ENCODE measurements at regions not wholly inside any gene's neighbourhood (a gene's known extent, or its start where the extent isn't known, plus 50 kb on each side); places are given as distances from the start of the nearest gene placed in this dataset.

DNA sequence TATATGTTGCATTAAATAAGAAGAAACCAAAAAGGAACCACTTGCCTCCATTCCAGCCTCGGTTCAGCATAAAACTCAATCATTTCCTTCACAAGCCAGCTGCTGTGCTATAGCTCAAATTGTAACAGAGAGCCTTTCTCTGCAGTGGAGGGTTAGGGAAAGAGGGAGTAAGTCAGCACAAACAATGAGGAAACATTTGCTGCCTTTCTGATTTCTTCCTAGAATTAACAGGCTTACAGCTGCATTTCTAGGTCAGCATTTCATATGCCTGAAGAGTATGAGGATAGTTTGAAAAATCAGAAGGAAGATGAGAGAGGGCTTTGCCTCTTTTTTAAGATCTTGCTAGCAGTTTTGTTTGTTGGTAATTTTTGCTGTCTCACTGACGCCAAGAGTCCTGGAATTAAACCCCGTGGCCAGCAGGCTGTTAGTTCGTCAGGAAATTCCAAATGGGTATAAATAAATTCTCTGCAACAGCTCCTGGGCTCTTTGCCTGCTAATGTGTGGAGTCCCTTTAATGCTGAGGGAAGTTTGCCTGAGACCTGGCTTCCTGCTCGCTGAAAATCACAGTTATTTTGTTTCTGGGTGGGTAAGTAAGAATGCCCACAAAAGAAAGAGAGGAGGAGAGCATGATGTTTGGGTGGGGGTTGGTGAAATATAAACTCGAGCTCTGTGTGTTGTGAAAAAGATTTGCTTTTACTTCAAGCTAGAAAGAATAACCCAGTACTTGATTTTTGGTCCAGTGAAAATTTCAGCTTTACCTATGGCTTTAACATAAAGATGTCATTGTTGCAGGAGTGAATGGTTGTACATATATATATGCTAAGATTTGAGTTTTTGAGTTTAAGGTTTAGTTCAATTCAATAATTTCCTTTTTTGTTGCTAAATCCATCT, 148.1 kb upstream of the DMRT1 start:
- no peak for DNase-seq (ENCODE audit: low read depth)

DNA sequence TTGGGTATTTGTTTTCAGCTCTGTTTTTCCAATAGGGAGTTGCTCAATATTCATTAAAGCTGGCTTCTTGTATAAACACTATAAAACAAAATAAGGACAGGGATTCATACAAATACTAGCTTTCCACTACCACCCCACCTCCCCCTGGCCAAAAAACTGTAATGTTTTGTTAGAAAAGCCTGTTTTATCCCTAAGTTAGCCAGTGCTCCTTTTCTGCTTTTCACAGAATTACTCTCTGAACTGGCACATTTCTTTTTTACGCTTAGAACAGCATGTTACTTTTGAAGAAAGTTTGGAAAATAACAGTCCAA, 147.4 kb upstream of the DMRT1 start:
- DNase-seq (ENCODE audit: low read depth): no peak

DNA sequence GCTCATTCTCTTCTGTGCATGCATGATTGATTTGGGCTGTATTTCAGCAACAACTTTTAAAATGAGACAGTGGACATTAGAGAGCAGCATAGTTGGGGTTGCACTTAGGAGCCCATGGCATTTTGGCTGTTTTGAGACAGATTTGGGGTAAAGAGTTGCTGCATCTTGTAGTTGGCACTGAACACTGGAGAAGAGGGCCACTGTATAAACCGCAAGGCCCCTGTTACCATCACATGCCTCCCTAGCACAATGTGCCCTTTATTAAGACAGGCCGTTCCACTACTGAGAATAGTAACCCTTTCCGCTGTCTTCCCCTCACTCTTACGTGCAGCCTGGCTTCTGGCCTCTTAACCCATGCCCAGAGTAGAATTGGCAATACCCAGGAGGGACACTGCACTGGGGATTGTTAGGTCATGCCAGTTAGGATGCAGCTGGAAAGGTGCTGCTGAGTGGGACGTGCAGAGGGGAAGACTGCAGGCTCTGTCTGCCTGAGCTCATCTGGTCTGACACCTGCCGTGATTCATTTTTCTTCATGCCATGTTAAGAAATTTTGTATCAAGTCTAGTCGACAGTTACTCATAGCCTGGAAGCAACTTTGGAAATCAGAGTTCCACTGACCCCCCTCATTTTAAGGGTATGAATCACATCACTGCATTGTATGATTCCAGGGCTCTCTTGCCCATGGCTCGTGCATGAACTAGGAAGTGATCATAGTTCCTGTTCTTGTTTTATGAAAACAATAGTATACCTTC, 146.9 kb upstream of the DMRT1 start:
- no peak for DNase-seq (ENCODE audit: low read depth)

DNA sequence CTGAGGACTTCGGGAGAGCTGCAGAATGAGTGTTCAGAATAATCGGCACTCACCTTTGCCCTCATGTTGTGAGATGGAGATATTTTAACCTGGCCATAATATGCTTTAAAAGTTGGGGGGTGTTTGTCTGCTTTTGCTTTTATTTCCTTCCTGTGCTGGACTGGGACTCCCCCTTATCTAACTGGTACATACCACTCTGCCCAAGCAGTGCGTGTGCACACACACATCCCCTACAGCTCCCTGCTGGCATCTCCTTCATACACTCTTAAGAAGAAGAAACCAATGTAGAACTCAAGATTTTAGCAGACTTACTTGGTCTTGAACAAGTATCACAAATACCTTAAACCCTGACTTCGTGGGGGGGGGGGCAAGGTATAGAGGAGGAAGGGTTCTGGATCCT, 146.2 kb upstream of the DMRT1 start:
- no peak for DNase-seq (ENCODE audit: low read depth)

DNA sequence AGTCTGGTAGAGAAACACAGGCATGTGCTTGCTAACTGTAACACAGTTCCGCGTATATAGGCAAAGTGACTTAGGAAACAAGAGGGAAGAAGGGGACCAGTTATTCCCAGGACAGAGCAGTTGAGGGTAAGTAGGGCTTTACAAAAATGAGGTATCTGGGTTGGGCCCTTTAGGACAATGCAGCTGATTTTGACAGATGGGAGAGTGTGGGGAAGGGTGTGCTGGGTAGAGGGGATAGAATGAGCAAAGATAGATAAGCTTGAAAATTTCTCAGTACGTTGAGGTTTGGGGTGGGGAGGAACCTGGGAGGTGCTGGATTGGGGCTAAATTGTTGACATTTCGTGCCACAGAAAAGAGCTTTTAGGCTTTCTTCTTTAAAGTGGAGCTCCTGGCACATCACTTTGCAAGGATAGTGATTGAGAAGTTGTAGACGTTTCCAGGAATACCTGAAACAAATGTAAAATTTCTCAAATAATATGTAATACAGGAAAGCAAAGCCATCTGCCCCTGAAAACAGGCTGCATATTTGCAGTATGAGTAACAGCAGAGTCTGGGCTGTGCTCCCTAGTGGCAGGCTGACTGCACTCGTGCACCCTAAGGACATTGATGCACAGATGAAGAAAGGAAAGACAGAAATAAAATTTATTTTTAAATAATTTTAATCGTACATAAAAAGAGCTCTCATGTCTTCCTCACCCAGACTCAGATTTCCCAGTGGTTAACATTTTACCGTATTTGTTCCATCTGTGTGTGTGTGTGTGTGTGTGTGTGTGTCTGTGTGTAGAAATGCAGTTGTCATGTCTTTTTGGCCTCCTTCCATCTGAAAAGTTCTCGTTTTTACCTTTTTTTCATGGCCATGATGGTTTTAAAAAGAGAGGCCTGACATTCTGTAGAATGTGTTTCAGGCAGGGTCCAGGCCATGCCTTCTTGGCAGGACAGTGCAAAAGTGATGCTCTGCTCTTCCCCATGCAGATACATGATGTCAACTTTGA, 144.9 kb upstream of the DMRT1 start:
- DNase-seq (ENCODE audit: low read depth): no peak

DNA sequence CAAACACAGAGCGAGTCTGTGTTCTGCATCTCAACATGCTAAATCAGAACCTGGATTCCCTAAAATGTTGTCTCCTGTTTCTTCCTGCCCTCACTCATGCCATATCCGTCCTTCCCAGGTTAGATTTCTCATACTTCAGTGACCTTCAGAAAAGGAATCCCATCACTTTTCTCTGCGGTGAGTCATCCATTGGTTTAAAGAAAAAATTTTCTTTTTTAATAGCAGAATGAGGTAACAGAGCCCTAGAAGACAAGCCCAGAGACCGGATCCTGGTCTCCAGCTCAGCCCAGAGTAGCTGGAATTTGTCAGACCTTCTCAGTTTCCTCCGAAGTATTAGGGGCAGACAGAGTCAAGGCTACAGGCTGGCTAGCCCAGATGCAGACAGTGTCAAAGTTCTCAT, 143.2 kb upstream of the DMRT1 start:
- no peak for DNase-seq (ENCODE audit: low read depth)

DNA sequence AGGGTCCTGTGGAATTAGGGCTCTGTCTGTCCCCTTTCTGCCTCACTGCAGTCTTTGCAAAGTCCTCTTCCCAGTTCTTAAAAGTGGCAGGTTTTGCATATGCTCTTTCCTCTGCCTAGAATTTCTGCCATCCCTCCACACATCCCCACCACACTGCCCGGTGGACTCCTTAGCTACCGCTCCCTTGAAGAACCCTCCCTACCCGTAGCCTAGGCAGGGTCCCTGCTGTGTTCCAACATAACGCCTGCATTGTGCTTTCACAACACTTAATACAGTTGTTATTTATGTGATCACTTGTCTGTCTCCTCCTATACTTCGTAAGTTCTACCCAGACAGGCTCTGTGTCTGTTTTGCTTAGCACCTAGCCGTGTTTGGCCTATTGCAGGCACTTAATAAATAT, 142.5 kb upstream of the DMRT1 start:
- no peak for DNase-seq (ENCODE audit: low read depth)

DNA sequence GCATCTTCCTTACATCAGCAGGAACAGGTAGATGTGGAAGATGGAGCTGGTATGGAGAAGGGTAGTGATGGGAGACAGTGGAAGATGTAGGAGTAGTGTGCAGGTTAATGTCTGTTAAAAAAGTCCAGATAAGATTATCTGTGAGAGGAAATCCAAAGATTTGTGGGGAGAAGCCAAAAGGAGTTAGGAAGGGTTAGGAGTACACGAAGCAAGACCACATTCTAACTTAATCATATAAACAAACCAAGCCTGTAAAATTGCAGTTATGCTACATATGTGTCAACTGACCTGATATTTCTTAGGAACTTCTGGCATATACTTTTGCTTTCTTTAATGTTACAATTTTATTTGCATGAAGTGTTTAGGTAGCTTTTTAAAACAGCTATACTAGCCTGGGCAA, 142.1 kb upstream of the DMRT1 start:
- no peak for DNase-seq (ENCODE audit: low read depth)

DNA sequence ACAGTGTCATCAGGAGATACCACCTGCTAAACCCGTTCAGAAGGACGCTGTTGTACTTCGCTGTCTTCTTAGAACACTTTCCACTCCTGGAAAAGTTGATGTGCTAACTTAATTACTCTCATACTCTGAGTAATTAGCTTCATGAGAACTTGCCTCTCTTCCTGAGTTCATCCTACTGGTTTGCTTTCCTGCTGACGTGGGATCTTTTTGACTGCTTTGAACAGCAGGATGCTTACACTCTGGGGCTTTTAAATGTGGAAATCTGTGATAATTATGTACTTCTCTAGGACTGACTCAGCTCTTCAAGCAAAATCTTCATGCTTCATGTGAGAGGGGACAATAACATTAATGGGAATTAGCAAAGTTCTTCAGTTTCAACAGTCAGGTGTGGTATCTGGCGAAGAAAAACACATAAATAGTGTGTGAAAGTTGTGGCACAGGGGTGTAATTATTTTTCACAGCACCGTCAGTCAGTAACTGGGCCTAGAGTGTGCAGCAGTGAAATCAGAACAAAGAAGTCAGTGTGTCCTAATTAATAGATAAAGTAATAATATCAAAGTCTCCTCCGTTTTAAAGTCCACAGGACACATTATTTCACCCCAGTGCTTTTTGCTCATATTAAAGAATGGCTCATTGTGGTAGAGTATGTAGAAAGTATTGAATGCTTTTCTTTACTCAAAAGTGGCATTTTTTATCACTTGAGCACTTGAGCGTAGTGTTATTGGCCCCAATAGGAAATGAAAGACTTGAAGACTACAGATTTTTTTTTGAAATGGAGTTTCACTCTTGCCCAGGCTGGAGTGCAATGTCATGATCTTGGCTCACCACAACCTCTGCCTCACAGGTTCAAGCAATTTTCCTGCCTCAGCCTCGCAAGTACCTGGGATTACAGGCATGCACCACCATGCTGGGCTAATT, 140.9 kb upstream of the DMRT1 start:
- no peak for DNase-seq (ENCODE audit: low read depth)

DNA sequence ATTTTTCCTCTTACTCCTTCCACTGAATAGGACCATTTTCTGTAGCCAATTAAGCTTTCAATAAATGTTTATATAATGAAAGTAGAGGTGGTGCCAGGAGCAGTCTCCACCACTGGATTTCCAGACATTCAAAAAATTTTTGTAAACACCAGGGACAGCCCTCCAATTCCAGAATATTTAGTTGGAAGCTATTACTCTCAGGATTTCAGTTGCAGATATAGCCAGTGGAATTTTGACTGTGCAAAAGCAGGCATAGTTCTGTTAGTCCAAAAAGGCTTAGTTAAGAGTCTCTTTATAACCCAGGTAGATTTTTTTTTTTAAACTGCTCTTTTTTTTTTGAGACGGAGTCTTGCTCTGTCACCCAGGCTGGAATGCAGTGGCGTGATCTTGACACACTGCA, 138.1 kb upstream of the DMRT1 start:
- DNase-seq (ENCODE audit: low read depth): no peak

DNA sequence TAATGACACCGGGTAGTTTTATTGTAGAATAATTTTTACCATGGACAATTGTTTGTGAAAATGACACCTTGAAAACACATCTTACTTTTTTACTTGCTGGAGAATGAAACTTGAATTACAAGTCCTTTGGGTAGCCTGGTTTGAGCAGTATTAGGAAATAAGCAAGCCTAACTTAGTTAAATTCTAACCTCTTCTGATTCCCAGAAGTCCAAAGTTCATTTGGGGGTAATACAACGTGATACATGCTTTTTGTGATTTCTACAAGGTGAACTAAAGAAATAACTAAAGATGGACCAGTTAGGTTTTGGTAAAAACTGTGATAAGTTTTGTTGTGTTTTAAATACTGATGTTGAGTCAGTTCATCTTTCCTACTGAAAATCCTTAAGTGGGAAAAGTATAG, 135.4 kb upstream of the DMRT1 start:
- DNase-seq (ENCODE audit: low read depth): no peak

DNA sequence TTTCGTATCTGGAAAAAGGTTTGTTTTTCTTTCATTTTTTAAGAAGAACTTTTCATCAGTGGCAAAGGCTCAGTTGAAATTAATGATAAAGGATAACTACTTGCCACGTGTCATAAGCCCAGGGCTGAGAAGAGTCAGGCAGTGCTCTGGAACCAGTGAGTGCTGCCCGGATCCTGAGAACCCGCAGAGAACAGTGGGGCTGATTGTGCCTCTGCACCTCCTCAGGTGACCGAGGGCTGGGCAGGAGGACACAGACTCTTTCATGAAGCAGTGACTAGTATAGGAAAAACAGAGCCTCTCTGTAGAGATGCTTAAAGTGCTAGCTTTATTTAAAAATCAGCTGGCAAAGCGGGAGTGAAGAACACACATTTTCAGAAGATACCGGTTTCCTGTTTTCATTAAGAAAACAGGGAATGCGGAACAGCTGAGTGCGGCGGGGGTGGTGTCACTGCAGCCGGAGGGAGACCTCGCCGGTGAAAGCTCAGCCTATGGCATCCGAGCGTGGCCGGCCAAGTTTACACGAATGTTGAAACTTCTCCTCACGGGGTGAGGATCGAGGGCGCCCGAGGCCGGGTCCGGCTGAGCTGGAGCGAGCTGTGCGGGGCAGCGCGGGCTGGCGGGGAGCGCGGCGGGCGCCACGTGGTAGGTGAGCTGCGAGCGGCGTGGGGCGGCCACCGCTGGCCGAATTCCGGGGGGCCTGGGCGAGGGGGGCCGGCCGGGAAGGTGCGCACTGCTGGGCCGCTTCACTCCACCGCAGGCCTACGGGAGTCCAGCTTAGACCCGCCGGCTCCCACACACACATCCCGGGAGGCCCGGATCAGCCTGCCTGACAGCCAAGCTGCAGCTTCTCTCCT, 134.7 kb upstream of the DMRT1 start:
- no peak for DNase-seq (ENCODE audit: low read depth)

DNA sequence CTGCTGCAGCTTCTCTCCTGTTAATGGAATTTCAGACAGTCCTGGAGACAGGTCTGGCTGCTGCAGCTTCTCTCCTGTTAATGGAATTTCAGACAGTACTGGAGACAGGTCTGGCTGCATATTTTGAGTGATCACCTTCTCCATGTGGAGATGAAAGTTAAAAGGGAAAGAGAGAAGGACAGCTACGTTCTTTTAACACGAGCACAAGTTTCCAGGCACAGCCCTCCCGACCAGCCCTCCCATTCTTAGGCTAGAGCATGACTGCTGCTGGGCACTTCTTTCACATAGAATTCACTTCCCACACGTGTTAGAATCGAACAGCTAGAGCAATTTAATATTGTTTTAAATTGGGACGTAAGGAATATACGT, 133.3 kb upstream of the DMRT1 start:
- DNase-seq (ENCODE audit: low read depth): no peak

DNA sequence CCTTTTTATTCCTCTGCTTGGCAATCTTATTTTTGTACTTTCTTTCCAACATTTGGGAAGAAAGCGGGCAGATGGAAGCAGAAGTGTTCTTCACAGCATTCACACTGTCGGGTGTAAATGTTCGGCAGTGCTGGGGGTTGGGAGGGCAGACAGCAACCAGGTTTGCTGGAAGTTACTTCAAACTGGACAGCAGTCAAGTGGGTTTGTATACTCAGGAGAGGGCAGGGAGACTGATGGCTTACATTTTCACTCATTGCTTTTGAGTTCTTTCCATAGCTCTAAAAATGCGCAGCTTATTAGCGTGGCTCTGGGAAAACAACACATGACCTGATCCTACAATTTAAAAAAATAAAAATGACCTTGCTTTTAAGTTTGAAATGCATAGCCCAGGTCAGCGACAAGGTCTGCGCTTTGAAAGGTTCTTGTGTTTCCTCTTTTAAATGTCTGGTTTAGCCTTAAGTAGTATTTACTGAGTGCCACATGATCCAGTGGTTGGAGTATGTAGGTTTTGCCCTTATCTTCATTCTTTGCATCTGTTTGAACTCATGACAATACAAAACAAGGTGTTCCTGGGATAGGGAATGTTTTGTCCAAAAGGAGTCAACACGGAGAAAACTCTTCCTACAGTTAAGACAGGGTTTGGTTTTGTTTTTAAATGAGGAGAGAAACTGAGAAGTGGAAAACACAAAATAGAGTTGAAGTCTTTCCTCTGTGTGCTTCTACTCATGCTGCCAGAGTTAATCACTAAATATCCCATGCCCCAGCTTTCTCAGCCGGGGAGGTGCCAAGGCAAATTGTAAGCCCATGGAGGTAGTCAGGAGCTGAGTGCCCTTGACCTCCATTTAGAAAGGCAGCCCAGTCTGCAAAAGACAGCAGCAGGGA, 132.7 kb upstream of the DMRT1 start:
- DNase-seq (ENCODE audit: low read depth): no peak

DNA sequence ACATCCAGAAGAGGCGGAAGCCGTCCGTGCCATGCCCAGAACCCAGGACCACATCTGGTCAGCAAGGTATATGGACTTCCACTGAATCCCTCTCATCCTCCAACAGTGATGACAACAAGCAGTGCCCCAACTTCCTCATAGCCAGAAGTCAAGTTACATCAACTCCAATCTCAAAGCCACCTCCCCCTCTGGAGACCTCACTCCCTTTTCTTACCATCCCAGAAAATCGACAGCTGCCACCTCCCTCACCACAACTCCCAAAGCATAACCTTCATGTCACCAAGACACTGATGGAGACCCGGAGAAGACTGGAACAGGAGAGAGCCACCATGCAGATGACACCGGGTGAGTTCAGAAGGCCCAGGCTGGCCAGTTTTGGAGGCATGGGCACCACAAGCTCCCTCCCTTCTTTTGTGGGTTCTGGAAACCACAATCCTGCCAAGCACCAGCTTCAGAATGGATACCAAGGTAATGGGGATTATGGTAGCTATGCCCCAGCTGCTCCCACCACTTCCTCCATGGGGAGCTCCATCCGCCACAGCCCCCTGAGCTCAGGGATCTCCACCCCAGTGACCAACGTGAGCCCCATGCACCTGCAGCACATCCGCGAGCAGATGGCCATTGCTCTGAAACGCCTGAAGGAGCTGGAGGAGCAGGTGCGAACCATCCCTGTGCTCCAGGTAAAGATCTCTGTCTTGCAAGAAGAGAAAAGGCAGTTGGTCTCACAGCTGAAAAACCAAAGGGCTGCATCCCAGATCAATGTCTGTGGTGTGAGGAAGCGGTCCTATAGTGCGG, 130.3 kb upstream of the DMRT1 start:
- DNase-seq (ENCODE audit: low read depth): no peak

DNA sequence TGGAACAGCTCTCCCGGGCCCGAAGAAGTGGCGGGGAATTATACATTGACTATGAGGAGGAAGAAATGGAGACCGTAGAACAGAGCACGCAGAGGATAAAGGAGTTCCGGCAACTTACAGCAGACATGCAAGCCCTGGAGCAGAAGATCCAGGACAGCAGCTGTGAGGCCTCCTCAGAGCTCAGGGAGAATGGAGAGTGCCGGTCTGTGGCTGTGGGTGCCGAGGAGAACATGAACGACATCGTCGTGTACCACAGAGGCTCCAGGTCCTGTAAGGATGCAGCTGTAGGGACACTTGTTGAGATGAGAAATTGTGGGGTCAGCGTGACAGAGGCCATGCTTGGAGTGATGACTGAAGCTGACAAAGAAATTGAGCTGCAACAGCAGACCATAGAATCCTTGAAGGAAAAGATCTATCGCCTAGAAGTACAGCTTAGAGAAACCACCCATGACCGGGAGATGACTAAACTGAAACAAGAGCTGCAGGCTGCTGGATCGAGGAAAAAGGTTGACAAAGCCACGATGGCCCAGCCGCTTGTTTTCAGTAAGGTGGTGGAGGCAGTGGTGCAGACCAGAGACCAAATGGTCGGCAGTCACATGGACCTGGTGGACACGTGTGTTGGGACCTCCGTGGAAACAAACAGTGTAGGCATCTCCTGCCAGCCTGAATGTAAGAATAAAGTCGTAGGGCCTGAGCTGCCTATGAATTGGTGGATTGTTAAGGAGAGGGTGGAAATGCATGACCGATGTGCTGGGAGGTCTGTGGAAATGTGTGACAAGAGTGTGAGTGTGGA, 129.5 kb upstream of the DMRT1 start:
- DNase-seq (ENCODE audit: low read depth): no peak

DNA sequence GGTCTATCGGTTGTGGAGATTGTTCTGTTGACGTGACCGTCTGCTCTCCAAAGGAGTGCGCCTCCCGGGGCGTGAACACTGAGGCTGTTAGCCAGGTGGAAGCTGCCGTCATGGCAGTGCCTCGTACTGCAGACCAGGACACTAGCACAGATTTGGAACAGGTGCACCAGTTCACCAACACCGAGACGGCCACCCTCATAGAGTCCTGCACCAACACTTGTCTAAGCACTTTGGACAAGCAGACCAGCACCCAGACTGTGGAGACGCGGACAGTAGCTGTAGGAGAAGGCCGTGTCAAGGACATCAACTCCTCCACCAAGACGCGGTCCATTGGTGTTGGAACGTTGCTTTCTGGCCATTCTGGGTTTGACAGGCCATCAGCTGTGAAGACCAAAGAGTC, 128.9 kb upstream of the DMRT1 start:
- no peak for DNase-seq (ENCODE audit: low read depth)

DNA sequence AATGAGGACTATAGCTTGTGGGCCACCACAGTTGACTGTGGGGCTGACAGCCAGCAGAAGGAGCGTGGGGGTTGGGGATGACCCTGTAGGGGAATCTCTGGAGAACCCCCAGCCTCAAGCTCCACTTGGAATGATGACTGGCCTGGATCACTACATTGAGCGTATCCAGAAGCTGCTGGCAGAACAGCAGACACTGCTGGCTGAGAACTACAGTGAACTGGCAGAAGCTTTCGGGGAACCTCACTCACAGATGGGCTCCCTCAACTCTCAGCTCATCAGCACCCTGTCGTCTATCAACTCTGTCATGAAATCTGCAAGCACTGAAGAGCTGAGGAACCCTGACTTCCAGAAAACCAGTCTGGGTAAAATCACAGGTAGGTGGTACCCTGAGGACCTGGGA, 128.4 kb upstream of the DMRT1 start:
- DNase-seq (ENCODE audit: low read depth): no peak
